ENCODE measurements at regions not wholly inside any gene's neighbourhood (a gene's known extent, or its start where the extent isn't known, plus 50 kb on each side); places are given as distances from the start of the nearest gene placed in this dataset.
"Not testable (repeated sequence)": the region's sequence is repeated elsewhere in the genome, so short reads cannot be mapped to it uniquely, and the experiment has no call there.

DNA sequence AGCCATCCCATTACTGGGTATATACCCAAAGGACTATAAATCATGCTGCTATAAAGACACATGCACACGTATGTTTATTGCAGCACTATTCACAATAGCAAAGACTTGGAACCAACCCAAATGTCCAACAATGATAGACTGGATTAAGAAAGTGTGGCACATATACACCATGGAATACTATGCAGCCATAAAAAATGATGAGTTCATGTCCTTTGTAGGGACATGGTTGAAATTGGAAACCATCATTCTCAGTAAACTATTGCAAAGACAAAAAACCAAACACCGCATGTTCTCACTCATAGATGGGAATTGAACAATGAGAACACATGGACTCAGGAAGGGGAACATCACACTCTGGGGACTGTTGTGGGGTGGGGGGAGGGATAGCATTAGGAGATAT lies 85.7 kb upstream of the PPP2R5C start:
- TF ChIP-seq, protein P1, sequence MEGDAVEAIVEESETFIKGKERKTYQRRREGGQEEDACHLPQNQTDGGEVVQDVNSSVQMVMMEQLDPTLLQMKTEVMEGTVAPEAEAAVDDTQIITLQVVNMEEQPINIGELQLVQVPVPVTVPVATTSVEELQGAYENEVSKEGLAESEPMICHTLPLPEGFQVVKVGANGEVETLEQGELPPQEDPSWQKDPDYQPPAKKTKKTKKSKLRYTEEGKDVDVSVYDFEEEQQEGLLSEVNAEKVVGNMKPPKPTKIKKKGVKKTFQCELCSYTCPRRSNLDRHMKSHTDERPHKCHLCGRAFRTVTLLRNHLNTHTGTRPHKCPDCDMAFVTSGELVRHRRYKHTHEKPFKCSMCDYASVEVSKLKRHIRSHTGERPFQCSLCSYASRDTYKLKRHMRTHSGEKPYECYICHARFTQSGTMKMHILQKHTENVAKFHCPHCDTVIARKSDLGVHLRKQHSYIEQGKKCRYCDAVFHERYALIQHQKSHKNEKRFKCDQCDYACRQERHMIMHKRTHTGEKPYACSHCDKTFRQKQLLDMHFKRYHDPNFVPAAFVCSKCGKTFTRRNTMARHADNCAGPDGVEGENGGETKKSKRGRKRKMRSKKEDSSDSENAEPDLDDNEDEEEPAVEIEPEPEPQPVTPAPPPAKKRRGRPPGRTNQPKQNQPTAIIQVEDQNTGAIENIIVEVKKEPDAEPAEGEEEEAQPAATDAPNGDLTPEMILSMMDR (IDR thresholded peaks at IDR 0.05) = not testable (repeated sequence)
- not testable (repeated sequence) for TF ChIP-seq SIN3A (IDR thresholded peaks at IDR 0.05; ENCODE audit: borderline replicate concordance, insufficient read depth, low read depth, low read length); POLR2AphosphoS5 (IDR thresholded peaks at IDR 0.05; ENCODE audit: low read depth, low read length); TCF7L2 (IDR thresholded peaks at IDR 0.05; ENCODE audit: low read depth, low read length)
